ENCODE measurements at regions not wholly inside any gene's neighbourhood (a gene's known extent, or its start where the extent isn't known, plus 50 kb on each side); places are given as distances from the start of the nearest gene placed in this dataset.

GRCh38 chr5:27784317-27784716 lies 745.9 kb upstream of the CDH9 start:
- TF ChIP-seq, protein P1, sequence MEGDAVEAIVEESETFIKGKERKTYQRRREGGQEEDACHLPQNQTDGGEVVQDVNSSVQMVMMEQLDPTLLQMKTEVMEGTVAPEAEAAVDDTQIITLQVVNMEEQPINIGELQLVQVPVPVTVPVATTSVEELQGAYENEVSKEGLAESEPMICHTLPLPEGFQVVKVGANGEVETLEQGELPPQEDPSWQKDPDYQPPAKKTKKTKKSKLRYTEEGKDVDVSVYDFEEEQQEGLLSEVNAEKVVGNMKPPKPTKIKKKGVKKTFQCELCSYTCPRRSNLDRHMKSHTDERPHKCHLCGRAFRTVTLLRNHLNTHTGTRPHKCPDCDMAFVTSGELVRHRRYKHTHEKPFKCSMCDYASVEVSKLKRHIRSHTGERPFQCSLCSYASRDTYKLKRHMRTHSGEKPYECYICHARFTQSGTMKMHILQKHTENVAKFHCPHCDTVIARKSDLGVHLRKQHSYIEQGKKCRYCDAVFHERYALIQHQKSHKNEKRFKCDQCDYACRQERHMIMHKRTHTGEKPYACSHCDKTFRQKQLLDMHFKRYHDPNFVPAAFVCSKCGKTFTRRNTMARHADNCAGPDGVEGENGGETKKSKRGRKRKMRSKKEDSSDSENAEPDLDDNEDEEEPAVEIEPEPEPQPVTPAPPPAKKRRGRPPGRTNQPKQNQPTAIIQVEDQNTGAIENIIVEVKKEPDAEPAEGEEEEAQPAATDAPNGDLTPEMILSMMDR (IDR thresholded peaks at IDR 0.05; ENCODE audit: low read depth, low read length): no peak
- TF ChIP-seq EZH2phosphoT487 (IDR thresholded peaks at IDR 0.05; ENCODE audit: low read depth): no peak

Data from OCI-LY3 (cell line).